ENCODE measurements at regions not wholly inside any gene's neighbourhood (a gene's known extent, or its start where the extent isn't known, plus 50 kb on each side); places are given as distances from the start of the nearest gene placed in this dataset.
A peak's percentile ranks its signal among the peaks of the same experiment; 100 is the strongest.

GRCh38 chr9:88224938-88225337 is 86.7 kb upstream of the SPATA31C2 start:
- DNase-seq: no peak

GRCh38 chr9:88221105-88221504 is 82.8 kb upstream of the SPATA31C2 start:
- DNase-seq: no peak

DNA sequence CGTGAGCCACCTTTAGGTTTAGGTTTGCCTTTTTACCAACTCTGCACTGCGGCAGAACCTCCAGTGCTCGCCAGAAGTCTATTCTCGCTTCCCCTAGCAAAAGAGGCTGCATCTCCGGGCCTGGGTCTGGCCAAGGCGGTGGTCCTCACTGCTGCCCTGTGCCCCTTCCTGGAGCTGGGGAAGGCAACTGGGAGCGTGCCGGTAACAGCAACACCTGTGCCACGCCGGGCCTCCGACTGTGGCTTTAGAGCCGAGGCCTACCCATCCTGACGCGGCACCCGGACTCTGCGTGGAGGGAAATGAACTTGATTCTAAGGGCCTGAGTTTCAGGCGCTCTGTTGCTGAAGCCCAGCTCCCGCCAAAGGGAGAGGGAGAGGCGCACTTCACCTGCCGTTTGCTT is 82.4 kb upstream of the SPATA31C2 start:
- no peak for DNase-seq

DNA sequence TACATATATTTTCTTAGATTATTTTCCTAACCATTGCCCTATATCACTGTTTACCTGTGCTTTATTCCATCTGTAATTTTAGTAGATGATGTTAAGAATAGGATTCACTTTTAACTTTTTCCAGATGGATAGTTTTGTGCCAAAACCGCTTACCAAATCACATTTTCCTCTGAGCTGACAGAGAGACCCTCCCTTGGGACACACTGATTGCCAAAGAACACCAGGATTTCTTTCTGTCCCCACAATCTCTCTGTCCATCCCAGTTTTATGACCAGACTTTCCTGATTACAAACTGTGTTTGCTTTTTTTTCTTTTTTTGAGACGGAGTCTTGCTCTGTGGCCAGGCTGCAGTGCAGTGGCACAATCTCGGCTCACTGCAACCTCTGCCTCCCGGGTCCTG is 81.3 kb upstream of the SPATA31C2 start:
- DNase-seq: no peak

- DNase-seq: peak; percentile 45
Measured at GRCh38 chr9:88218726-88219125, 80.5 kb upstream of the SPATA31C2 start.

DNA sequence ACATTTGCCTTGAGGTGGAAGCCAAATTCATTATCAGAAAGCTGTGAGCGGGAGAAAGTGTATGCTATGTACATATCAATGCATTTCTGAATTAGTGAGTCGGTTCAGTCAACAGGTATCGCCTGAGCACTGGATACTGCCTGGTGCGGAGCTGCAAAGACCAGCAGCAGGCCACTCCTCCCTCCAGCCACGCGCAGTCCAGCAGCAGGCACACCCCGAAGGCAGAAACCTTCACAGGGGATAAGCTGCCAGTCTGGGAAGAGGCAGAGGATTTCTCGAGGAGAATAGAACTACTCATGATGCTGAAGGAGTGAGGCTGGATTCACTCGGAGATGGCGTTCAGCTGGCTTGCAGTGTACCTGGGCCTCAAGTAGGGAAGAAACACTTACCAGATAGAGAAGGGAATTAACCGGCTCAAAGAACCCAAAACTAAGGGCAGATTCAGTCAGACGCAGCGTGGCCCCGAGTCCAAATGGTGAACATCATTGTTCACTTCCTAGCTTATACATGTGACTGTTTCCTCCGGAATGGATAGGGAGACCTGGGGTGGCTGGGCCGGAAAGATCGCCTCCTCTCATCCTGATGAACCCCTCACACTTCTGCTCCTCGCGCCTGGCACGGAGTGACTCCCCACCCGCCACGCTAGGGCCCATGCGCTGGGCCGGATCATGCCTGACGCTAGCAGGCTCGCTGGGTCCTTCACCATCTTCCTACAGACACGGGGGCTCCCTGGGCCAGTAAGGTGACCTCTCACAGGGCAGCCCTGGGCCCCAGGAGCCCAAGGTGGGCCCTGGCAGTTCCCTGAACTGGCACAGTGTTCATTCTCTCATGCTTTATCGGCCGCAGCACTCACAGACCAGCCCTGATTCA is 78.1 kb upstream of the SPATA31C2 start:
- no peak for DNase-seq

- DNase-seq: no peak
Measured at GRCh38 chr9:88215196-88216125, 77.2 kb upstream of the SPATA31C2 start.

- peak; percentile 50 for DNase-seq
Measured at GRCh38 chr9:88202321-88202720, 64.0 kb upstream of the SPATA31C2 start.

- DNase-seq: peak; percentile 62
Measured at GRCh38 chr9:88198341-88198807, 60.1 kb upstream of the SPATA31C2 start.

DNA sequence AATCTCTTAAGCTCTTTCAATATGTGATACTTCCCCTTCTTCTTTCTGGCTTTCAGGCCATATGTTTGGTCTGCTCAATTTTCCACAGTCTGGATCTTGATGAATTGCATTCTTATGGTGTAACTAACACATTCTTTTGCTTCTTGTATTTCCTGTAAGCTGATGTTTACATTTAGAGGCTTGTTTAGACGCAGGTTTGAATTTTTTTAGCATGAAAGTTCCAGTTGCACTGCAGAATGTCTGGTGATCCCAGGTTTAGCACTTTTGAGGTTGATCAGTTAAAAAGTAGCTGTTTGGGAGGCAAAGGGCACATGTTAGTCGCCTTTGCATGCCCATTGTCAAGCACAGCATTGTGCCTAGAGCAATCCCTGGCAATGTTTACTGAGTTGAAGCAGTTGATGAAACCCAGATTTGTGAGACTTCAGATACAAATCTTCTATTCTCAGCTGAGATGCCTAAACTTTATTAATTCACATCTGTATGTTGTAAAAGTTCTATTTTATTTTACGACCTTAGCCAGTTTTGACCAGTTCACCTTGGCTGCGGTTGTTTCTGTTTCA is 59.6 kb upstream of the SPATA31C2 start:
- peak; percentile 96 for DNase-seq

- peak; percentile 81 for DNase-seq
Measured at GRCh38 chr9:88197016-88197415, 58.7 kb upstream of the SPATA31C2 start.

DNA sequence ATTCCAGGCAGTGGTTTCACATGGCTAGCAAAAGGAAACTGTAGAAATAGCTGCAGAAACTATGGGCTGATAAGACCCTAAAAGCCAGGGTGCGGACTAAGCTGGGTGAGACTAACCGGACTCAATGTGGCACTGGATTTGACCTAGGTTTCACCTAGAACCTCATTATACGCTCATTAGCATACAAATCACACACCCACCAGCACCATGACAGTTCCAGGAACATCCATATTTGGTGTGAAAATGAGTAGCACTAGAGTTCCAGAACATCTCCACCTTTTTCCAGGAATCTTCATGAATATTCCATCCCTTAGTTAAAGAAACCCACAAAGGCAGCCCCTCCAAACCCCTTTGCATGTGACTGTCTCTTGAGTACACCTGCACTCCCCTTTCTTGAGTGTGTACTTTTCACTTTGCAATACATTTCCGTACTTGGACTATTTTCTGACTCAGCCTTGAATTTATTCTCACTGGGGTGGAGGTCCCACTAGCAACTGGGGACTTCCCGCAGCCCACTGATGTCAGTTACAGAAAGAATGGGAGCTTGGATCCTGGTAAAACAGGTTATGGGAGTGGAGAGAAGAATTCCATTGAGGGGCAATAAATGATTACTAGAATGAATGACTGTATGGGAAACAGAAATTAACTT is 58.0 kb upstream of the SPATA31C2 start:
- no peak for DNase-seq

- DNase-seq: no peak
Measured at GRCh38 chr9:88193766-88194165, 55.5 kb upstream of the SPATA31C2 start.

DNA sequence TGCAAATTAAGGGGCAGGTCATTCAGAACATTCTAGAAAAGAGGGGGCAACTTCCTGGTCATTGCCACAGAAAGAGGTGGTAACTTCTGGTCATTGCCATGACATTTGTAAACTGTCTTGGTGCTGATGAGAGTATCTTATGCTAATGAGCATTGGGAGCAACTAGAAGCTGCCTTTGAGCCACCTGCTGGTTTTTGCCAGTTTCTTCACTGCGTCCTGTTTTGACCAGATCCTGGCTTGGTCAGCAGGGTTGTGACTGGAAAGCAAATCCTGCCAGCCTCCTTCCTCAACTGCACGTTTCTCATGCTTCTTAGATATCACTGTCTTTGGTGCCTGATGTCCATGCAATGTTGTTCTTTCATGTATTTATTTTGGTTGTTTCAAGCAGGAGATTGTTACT is 53.2 kb upstream of the SPATA31C2 start:
- DNase-seq: no peak

GRCh38 chr9:88189371-88189770 is 51.1 kb upstream of the SPATA31C2 start:
- DNase-seq: no peak

Measured in HCEC 1CT (cell line).